ENCODE measurements at regions not wholly inside any gene's neighbourhood (a gene's known extent, or its start where the extent isn't known, plus 50 kb on each side); places are given as distances from the start of the nearest gene placed in this dataset.

GRCh38 chr3:78041486-78041885, 1001.6 kb downstream of the ROBO2 start:
- TF ChIP-seq EZH2phosphoT487 (IDR thresholded peaks at IDR 0.05; ENCODE audit: insufficient read depth, low read depth) (no peak), EZH2 (IDR thresholded peaks at IDR 0.05; ENCODE audit: insufficient read depth, poor library complexity, severe bottlenecking) (no peak)

Data from GM23248 (cell line).